ENCODE measurements at regions not wholly inside any gene's neighbourhood (a gene's known extent, or its start where the extent isn't known, plus 50 kb on each side); places are given as distances from the start of the nearest gene placed in this dataset.

- H3K4me3 ChIP-seq (ENCODE audit: low read length in 2 of 2), result no peak overlapping the region
- H3K27ac ChIP-seq (ENCODE audit: low read length), result no peak overlapping the region
- no peaks in the 10 kb centered on the region for H3K27me3 ChIP-seq (ENCODE audit: control insufficient read depth in 1 of 2, insufficient read depth in 2 of 2, low read length in 2 of 2)
- H3K4me1 ChIP-seq (ENCODE audit: control insufficient read depth, insufficient read depth, low read length), result no peaks in the 10 kb centered on the region
- no peaks in the 10 kb centered on the region for H3K36me3 ChIP-seq (ENCODE audit: control insufficient read depth in 2 of 2, insufficient read depth in 2 of 2, low read length in 2 of 2)
- no peaks in the 10 kb centered on the region for H3K9me3 ChIP-seq (ENCODE audit: control insufficient read depth in 2 of 2, low read length in 2 of 2)
- no peak overlapping the region for H3K9ac ChIP-seq (ENCODE audit: low read length in 2 of 2)
These were observed 412.1 kb upstream of the CWC22 start for GRCh38 chr2:180419212-180419611.

GRCh38 chr2:180416627-180417026, 409.5 kb upstream of the CWC22 start:
- Histone ChIP-seq H3K9me3 (ENCODE audit: control insufficient read depth in 2 of 2, low read length in 2 of 2) (no peaks in the 10 kb centered on the region), H3K36me3 (ENCODE audit: control insufficient read depth in 2 of 2, insufficient read depth in 2 of 2, low read length in 2 of 2) (no peaks in the 10 kb centered on the region), H3K27me3 (ENCODE audit: control insufficient read depth in 1 of 2, insufficient read depth in 2 of 2, low read length in 2 of 2) (no peaks in the 10 kb centered on the region), H3K9ac (ENCODE audit: low read length in 2 of 2) (no peak overlapping the region), H3K27ac (ENCODE audit: low read length) (no peak overlapping the region), H3K4me1 (ENCODE audit: control insufficient read depth, insufficient read depth, low read length) (no peaks in the 10 kb centered on the region), H3K4me3 (ENCODE audit: low read length in 2 of 2) (no peak overlapping the region)

GRCh38 chr2:180413336-180413735, 406.2 kb upstream of the CWC22 start:
- Histone ChIP-seq H3K4me3 (ENCODE audit: low read length in 2 of 2) (no peak overlapping the region), H3K36me3 (ENCODE audit: control insufficient read depth in 2 of 2, insufficient read depth in 2 of 2, low read length in 2 of 2) (no peaks in the 10 kb centered on the region), H3K27ac (ENCODE audit: low read length) (no peak overlapping the region)

GRCh38 chr2:180412219-180412618, 405.1 kb upstream of the CWC22 start:
- Histone ChIP-seq H3K4me1 (ENCODE audit: control insufficient read depth, insufficient read depth, low read length) (no peaks in the 10 kb centered on the region), H3K27ac (ENCODE audit: low read length) (no peak overlapping the region), H3K9me3 (ENCODE audit: control insufficient read depth in 2 of 2, low read length in 2 of 2) (no peaks in the 10 kb centered on the region), H3K4me3 (ENCODE audit: low read length in 2 of 2) (no peak overlapping the region), H3K36me3 (ENCODE audit: control insufficient read depth in 2 of 2, insufficient read depth in 2 of 2, low read length in 2 of 2) (no peaks in the 10 kb centered on the region), H3K9ac (ENCODE audit: low read length in 2 of 2) (no peak overlapping the region), H3K27me3 (ENCODE audit: control insufficient read depth in 1 of 2, insufficient read depth in 2 of 2, low read length in 2 of 2) (no peaks in the 10 kb centered on the region)

More at GRCh38 chr2:180413336-180413735, 406.2 kb upstream of the CWC22 start:
- H3K4me1 ChIP-seq (ENCODE audit: control insufficient read depth, insufficient read depth, low read length), result no peaks in the 10 kb centered on the region
- no peaks in the 10 kb centered on the region for H3K9me3 ChIP-seq (ENCODE audit: control insufficient read depth in 2 of 2, low read length in 2 of 2)
- H3K27me3 ChIP-seq (ENCODE audit: control insufficient read depth in 1 of 2, insufficient read depth in 2 of 2, low read length in 2 of 2), result no peaks in the 10 kb centered on the region
- no peak overlapping the region for H3K9ac ChIP-seq (ENCODE audit: low read length in 2 of 2)

GRCh38 chr2:180411661-180412060, 404.6 kb upstream of the CWC22 start:
- no peak overlapping the region for H3K27ac ChIP-seq (ENCODE audit: low read length)
- H3K36me3 ChIP-seq (ENCODE audit: control insufficient read depth in 2 of 2, insufficient read depth in 2 of 2, low read length in 2 of 2), result no peaks in the 10 kb centered on the region
- no peak overlapping the region for H3K4me3 ChIP-seq (ENCODE audit: low read length in 2 of 2)
- no peak overlapping the region for H3K9ac ChIP-seq (ENCODE audit: low read length in 2 of 2)
- no peaks in the 10 kb centered on the region for H3K4me1 ChIP-seq (ENCODE audit: control insufficient read depth, insufficient read depth, low read length)
- no peaks in the 10 kb centered on the region for H3K9me3 ChIP-seq (ENCODE audit: control insufficient read depth in 2 of 2, low read length in 2 of 2)
- H3K27me3 ChIP-seq (ENCODE audit: control insufficient read depth in 1 of 2, insufficient read depth in 2 of 2, low read length in 2 of 2), result no peaks in the 10 kb centered on the region

- H3K27ac ChIP-seq (ENCODE audit: low read length), result no peak overlapping the region
- no peak overlapping the region for H3K9ac ChIP-seq (ENCODE audit: low read length in 2 of 2)
- no peak overlapping the region for H3K4me3 ChIP-seq (ENCODE audit: low read length in 2 of 2)
- no peaks in the 10 kb centered on the region for H3K27me3 ChIP-seq (ENCODE audit: control insufficient read depth in 1 of 2, insufficient read depth in 2 of 2, low read length in 2 of 2)
- H3K36me3 ChIP-seq (ENCODE audit: control insufficient read depth in 2 of 2, insufficient read depth in 2 of 2, low read length in 2 of 2), result no peaks in the 10 kb centered on the region
- H3K9me3 ChIP-seq (ENCODE audit: control insufficient read depth in 2 of 2, low read length in 2 of 2), result no peaks in the 10 kb centered on the region
- H3K4me1 ChIP-seq (ENCODE audit: control insufficient read depth, insufficient read depth, low read length), result no peaks in the 10 kb centered on the region
These were observed 399.6 kb upstream of the CWC22 start for GRCh38 chr2:180406687-180407086.

GRCh38 chr2:180405520-180405919, 398.4 kb upstream of the CWC22 start:
- H3K27ac ChIP-seq (ENCODE audit: low read length), result no peak overlapping the region
- H3K9ac ChIP-seq (ENCODE audit: low read length in 2 of 2), result no peak overlapping the region
- no peaks in the 10 kb centered on the region for H3K4me1 ChIP-seq (ENCODE audit: control insufficient read depth, insufficient read depth, low read length)
- no peak overlapping the region for H3K4me3 ChIP-seq (ENCODE audit: low read length in 2 of 2)
- H3K27me3 ChIP-seq (ENCODE audit: control insufficient read depth in 1 of 2, insufficient read depth in 2 of 2, low read length in 2 of 2), result no peaks in the 10 kb centered on the region
- H3K9me3 ChIP-seq (ENCODE audit: control insufficient read depth in 2 of 2, low read length in 2 of 2), result no peaks in the 10 kb centered on the region
- H3K36me3 ChIP-seq (ENCODE audit: control insufficient read depth in 2 of 2, insufficient read depth in 2 of 2, low read length in 2 of 2), result no peaks in the 10 kb centered on the region

GRCh38 chr2:180394305-180394704, 387.2 kb upstream of the CWC22 start:
- no peaks in the 10 kb centered on the region for H3K27me3 ChIP-seq (ENCODE audit: control insufficient read depth in 1 of 2, insufficient read depth in 2 of 2, low read length in 2 of 2)
- no peak overlapping the region for H3K27ac ChIP-seq (ENCODE audit: low read length)
- H3K4me1 ChIP-seq (ENCODE audit: control insufficient read depth, insufficient read depth, low read length), result no peaks in the 10 kb centered on the region
- H3K9ac ChIP-seq (ENCODE audit: low read length in 2 of 2), result no peak overlapping the region
- H3K4me3 ChIP-seq (ENCODE audit: low read length in 2 of 2), result no peak overlapping the region
- H3K36me3 ChIP-seq (ENCODE audit: control insufficient read depth in 2 of 2, insufficient read depth in 2 of 2, low read length in 2 of 2), result no peaks in the 10 kb centered on the region
- no peaks in the 10 kb centered on the region for H3K9me3 ChIP-seq (ENCODE audit: control insufficient read depth in 2 of 2, low read length in 2 of 2)

GRCh38 chr2:180385601-180386201, 378.6 kb upstream of the CWC22 start:
- no peak overlapping the region for H3K9ac ChIP-seq (ENCODE audit: low read length in 2 of 2)
- no peak overlapping the region for H3K4me3 ChIP-seq (ENCODE audit: low read length in 2 of 2)

GRCh38 chr2:180376066-180376465, 369.0 kb upstream of the CWC22 start:
- Histone ChIP-seq H3K4me3 (ENCODE audit: low read length in 2 of 2) (no peak overlapping the region), H3K9ac (ENCODE audit: low read length in 2 of 2) (no peak overlapping the region), H3K36me3 (ENCODE audit: control insufficient read depth in 2 of 2, insufficient read depth in 2 of 2, low read length in 2 of 2) (no peaks in the 10 kb centered on the region), H3K27ac (ENCODE audit: low read length) (no peak overlapping the region), H3K27me3 (ENCODE audit: control insufficient read depth in 1 of 2, insufficient read depth in 2 of 2, low read length in 2 of 2) (no peaks in the 10 kb centered on the region), H3K9me3 (ENCODE audit: control insufficient read depth in 2 of 2, low read length in 2 of 2) (no peaks in the 10 kb centered on the region), H3K4me1 (ENCODE audit: control insufficient read depth, insufficient read depth, low read length) (no peaks in the 10 kb centered on the region)

More at GRCh38 chr2:180385601-180386201, 378.6 kb upstream of the CWC22 start:
- H3K4me1 ChIP-seq (ENCODE audit: control insufficient read depth, insufficient read depth, low read length), result no peaks in the 10 kb centered on the region
- no peaks in the 10 kb centered on the region for H3K27me3 ChIP-seq (ENCODE audit: control insufficient read depth in 1 of 2, insufficient read depth in 2 of 2, low read length in 2 of 2)
- H3K36me3 ChIP-seq (ENCODE audit: control insufficient read depth in 2 of 2, insufficient read depth in 2 of 2, low read length in 2 of 2), result no peaks in the 10 kb centered on the region
- H3K9me3 ChIP-seq (ENCODE audit: control insufficient read depth in 2 of 2, low read length in 2 of 2), result no peaks in the 10 kb centered on the region
- no peak overlapping the region for H3K27ac ChIP-seq (ENCODE audit: low read length)

GRCh38 chr2:180374502-180375281, 367.6 kb upstream of the CWC22 start:
- Histone ChIP-seq H3K27me3 (ENCODE audit: control insufficient read depth in 1 of 2, insufficient read depth in 2 of 2, low read length in 2 of 2) (no peaks in the 10 kb centered on the region), H3K27ac (ENCODE audit: low read length) (no peak overlapping the region), H3K4me1 (ENCODE audit: control insufficient read depth, insufficient read depth, low read length) (no peaks in the 10 kb centered on the region), H3K9ac (ENCODE audit: low read length in 2 of 2) (no peak overlapping the region), H3K4me3 (ENCODE audit: low read length in 2 of 2) (no peak overlapping the region), H3K9me3 (ENCODE audit: control insufficient read depth in 2 of 2, low read length in 2 of 2) (no peaks in the 10 kb centered on the region), H3K36me3 (ENCODE audit: control insufficient read depth in 2 of 2, insufficient read depth in 2 of 2, low read length in 2 of 2) (no peaks in the 10 kb centered on the region)
